NCI-H82 treated with DMSO at 0.1 percent for 48 hours (cell line): ENCODE measurements at regions not wholly inside any gene's neighbourhood (a gene's known extent, or its start where the extent isn't known, plus 50 kb on each side); places are given as distances from the start of the nearest gene placed in this dataset.

Experiments used
- DNase-seq: peaks from one replicate; lab custom pipeline; 2025; ENCODE audit not compliant: unreplicated experiment; lab: John Stamatoyannopoulos, UW

- DNase-seq, result no peak
These were observed 234.2 kb upstream of the ADAMTS16 start for GRCh38 chr5:4905674-4906520.

- DNase-seq, result no peak
These were observed 233.3 kb upstream of the ADAMTS16 start for GRCh38 chr5:4906786-4907185.

GRCh38 chr5:4907571-4907970, 232.6 kb upstream of the ADAMTS16 start:
- no peak for DNase-seq

GRCh38 chr5:4909086-4909485, 231.0 kb upstream of the ADAMTS16 start:
- DNase-seq, result no peak

- no peak for DNase-seq
These were observed 228.3 kb upstream of the ADAMTS16 start for GRCh38 chr5:4911646-4912403.

- DNase-seq, result no peak
These were observed 218.2 kb upstream of the ADAMTS16 start for GRCh38 chr5:4921929-4922328.

GRCh38 chr5:4924577-4924976, 215.6 kb upstream of the ADAMTS16 start:
- no peak for DNase-seq

GRCh38 chr5:4927097-4927496, 213.0 kb upstream of the ADAMTS16 start:
- DNase-seq, result no peak

GRCh38 chr5:4928409-4928808, 211.7 kb upstream of the ADAMTS16 start:
- DNase-seq, result no peak

GRCh38 chr5:4929092-4929655, 211.0 kb upstream of the ADAMTS16 start:
- no peak for DNase-seq

- DNase-seq, result no peak
These were observed 200.9 kb upstream of the ADAMTS16 start for GRCh38 chr5:4939042-4939781.

- no peak for DNase-seq
These were observed 199.0 kb upstream of the ADAMTS16 start for GRCh38 chr5:4941161-4941560.

GRCh38 chr5:4941957-4942830, 197.9 kb upstream of the ADAMTS16 start:
- no peak for DNase-seq

- no peak for DNase-seq
These were observed 197.3 kb upstream of the ADAMTS16 start for GRCh38 chr5:4942831-4943178.

GRCh38 chr5:4945296-4945695, 194.8 kb upstream of the ADAMTS16 start:
- no peak for DNase-seq

GRCh38 chr5:4947106-4947505, 193.0 kb upstream of the ADAMTS16 start:
- no peak for DNase-seq

- no peak for DNase-seq
These were observed 192.1 kb upstream of the ADAMTS16 start for GRCh38 chr5:4947893-4948536.

- no peak for DNase-seq
These were observed 191.0 kb upstream of the ADAMTS16 start for GRCh38 chr5:4949108-4949507.

GRCh38 chr5:4953576-4953975, 186.6 kb upstream of the ADAMTS16 start:
- no peak for DNase-seq

GRCh38 chr5:4954048-4954447, 186.1 kb upstream of the ADAMTS16 start:
- DNase-seq, result no peak
